SK-N-MC (cell line): ENCODE measurements at regions not wholly inside any gene's neighbourhood (a gene's known extent, or its start where the extent isn't known, plus 50 kb on each side); places are given as distances from the start of the nearest gene placed in this dataset.

Source experiments
- EZH2 ChIP-seq: fragments of 200-600 bp; sonication (generic); IDR thresholded peaks from one replicate; pipeline ENCODE4 v1.6.1; 2017; ENCODE audit warnings: antibody characterized with exemption
- FOXP2 ChIP-seq: optimal IDR thresholded peaks from 2 replicates; pipeline ENCODE3; 2011; ENCODE audit warnings: mild to moderate bottlenecking, moderate library complexity; ENCODE audit not compliant: insufficient read depth; ENCODE audit errors: extremely low read length, control extremely low read depth

- TF ChIP-seq EZH2 (no peak), FOXP2 (no peak)
Measured at GRCh38 chr21:27555996-27556395, 589.1 kb upstream of the ADAMTS5 start.
